Fibroblast of peridontal ligament (primary cell): ENCODE measurements at regions not wholly inside any gene's neighbourhood (a gene's known extent, or its start where the extent isn't known, plus 50 kb on each side); places are given as distances from the start of the nearest gene placed in this dataset.
"Not testable (repeated sequence)": the region's sequence is repeated elsewhere in the genome, so short reads cannot be mapped to it uniquely, and the experiment has no call there.

Source experiments
- DNase-seq: peaks from one replicate; pipeline ENCODE4 v3.0.0-alpha.2; 2010; ENCODE audit errors: extremely low read depth

GRCh38 chr3:195669310-195669709, 51.5 kb upstream of the MUC20 start:
- DNase-seq: not testable (repeated sequence)

- not testable (repeated sequence) for DNase-seq
Observed at GRCh38 chr3:195668131-195668766, 52.5 kb upstream of the MUC20 start.

DNA sequence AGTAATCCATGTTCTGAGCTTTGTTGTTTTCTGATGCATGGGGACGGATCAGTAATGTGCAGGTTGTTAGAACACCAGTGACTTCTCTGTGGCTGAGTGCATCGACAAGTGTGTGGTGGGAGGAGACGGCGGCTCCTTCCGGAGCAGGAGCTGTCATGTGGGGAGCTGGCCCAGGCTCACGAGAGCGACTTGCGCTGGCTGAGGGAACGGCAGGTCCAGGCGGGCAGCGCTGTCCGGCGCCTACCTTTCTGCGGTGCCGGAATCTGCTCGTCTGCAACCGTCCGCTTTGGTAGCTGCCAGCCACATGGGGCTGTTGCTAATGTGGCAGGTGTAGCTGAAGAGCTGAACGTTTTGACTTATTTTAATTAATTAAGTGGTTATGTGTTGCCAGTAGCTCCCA, 55.5 kb upstream of the MUC20 start:
- DNase-seq: not testable (repeated sequence)

- not testable (repeated sequence) for DNase-seq
Observed at GRCh38 chr3:195664131-195664530, 56.6 kb upstream of the MUC20 start.

- DNase-seq: not testable (repeated sequence)
Observed at GRCh38 chr3:195659136-195659533, 61.6 kb upstream of the MUC20 start.

GRCh38 chr3:195658381-195659135, 62.2 kb upstream of the MUC20 start:
- DNase-seq: not testable (repeated sequence)

DNA sequence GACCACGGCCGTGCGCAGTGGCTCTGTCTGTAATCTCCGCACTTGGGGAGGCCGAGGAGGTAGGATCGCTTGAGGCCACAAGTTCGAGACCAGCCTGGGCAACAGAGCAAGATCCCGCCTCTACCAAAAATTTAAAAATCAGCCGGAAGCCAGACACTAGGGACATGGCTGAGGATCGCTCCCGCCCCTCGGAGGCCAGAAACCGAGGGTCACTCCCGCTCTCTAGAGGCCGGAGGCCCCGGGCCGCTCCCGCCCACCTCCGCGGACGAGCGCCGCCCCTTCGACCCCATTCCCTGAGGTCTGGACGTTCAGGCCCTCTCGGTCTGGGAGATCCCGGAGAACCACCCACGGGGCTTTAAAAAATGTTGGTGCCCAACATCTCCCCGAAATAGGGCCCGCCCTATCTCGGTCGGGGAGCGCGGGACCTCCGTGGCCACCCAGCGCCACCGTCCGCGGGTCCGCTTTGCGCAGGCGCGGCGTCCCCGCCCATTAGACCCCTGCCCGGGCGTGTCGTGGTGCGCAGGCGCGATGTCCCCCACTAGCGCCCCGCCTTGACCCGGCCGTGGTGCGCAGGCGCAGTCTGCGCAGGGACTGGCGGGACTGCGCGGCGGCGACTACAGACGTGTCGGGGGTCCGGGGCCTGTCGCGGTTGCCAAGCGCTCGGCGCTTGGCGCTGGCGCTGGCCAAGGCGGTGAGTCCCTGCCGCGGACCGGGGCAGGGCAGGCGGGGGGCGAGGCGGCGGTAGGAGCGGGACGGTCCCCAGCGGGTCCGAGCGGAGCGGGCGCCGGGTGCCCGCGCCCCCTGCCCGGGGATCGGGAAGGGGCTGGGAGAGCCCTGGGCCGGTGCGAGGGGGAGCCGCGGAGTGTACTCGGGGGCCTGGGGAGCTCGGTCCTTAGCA, 63.1 kb upstream of the MUC20 start:
- peak; percentile 35 for DNase-seq

DNA sequence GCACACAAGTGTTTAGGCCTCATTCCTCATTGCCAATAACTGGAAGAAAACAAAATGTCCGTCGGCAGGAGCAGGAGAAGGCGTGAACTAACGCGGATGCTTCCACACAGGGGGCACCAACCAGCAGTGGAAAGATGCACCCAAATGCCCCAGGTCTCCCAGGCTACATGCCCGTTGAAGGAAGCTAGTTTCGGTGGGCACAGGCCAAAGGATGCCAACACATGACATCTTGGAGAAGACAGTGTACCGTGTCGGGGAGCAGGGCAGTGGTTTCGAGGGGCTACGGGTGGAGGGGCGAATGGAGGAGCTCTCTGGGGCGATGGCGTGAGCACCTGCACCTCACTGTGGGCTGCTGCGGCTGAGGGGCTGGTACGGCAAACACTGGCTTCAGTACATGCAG, 64.7 kb upstream of the MUC20 start:
- DNase-seq: not testable (repeated sequence)

GRCh38 chr3:195654746-195655145, 66.0 kb upstream of the MUC20 start:
- DNase-seq: not testable (repeated sequence)

- DNase-seq: not testable (repeated sequence)
Observed at GRCh38 chr3:195654138-195654537, 66.6 kb upstream of the MUC20 start.

DNA sequence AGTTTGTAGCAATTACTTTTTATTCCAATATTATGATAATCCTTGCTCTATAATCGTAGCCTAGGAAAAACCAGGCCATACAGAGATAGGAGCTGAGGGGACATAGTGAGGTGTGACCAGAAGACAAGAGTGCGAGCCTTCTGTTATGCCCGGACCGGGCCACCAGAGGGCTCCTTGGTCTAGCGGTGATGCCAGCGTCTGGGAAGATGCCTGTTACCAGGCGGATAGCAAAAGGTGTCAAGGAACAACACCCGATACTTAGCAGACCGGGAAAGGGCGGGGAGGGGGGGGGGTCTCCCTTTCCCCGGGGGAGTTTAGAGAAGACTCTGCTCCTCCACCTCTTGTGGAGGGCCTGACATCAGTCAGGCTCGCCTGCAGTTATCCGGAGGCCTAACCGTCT, 67.1 kb upstream of the MUC20 start:
- peak; percentile 28 for DNase-seq

DNA sequence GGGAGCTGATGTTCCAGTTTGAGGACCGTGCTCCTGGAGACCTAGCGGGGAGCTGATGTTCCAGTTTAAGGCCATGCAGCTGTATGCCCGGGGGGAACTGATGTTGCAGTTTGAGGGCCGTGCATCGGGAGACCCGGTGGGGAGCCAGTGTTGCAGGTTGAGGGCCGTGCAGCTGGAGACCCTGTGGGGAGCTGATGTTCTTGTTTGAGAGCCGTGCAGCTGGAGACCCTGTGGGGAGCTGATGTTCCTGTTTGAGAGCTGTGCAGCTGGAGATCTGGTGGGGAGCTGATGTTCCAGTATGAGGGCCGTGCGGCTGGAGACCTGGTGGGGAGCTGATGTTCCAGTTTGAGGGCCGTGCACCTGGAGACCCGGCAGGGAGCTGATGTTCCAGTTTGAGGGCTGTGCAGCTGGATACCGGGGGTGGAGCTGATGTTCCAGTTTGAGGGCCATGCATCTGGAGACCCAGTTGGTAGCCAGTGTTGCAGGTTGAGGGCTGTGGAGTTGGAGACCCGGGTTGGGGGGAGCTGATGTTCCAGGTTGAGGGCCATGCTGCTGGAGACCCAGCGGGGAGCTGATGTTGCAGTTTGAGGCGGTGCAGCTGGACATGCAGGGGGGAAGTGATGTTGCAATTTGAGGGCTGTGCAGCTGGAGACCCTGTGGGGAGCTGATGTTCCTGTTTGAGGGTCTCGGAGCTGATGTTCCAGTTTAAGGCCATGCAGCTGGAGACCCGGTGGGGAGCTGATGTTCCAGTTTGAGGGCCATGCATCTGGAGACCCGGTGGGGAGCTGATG, 64.4 kb upstream of the APOD start:
- DNase-seq: not testable (repeated sequence)

DNA sequence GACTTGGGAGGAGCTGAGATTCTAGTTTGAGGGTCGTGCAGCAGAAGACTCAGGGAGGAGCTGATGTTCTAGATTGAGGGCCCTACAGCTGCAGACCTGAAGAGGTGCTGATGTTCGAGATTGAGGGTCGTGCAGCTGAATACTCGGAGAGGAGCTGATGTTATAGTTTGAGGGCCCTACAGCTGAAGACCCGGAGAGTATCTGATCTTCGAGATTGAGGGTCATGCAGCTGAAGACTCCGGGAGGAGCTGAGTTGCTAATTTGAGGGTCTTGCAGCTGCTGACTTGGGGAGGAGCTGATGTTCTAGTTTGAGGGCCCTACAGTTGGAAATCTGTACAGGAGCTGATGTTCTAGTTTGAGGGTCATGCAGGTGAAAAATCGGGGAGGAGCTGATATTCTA, 62.1 kb upstream of the APOD start:
- DNase-seq: not testable (repeated sequence)

- DNase-seq: not testable (repeated sequence)
Observed at GRCh38 chr3:195643245-195643644, 59.5 kb upstream of the APOD start.

DNA sequence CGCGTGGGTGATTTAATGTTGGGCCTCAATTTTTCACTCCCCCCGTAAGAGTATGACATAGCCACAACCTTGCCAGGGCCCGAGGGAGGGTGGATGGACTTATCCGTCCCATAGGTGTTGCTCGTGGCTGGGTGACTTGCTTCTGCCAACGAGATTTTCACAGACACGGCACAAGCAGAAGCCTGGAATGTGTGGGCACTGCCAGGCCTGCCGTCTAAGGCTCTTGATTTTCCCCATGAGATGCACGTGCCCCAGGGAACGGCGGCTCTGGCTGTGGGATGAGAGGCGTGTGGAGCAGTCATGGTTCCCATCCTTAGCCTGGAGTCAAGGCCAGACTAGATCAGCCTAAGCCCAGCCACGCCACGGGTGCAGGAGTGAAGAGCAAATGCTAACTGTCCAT, 58.6 kb upstream of the APOD start:
- not testable (repeated sequence) for DNase-seq

DNA sequence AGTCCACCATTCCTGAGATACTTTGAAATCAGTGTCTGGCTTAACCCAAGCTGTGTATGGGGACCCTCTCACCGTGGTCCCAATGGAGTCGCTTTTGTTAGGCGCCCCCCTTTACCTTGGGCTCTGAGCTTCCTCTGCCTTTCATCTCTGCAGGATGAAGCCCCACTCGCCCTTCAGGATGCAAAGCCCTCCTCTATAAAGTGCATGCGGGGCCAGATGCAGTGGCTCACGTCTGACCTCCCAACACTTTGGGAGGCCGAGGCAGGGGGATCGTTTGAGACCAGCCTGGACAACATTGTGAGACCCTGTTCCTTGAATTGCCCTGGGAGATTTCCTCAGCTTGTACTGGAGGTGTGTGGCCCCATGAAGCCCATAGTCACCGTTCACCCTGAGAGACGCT, 54.7 kb upstream of the APOD start:
- DNase-seq: not testable (repeated sequence)

DNA sequence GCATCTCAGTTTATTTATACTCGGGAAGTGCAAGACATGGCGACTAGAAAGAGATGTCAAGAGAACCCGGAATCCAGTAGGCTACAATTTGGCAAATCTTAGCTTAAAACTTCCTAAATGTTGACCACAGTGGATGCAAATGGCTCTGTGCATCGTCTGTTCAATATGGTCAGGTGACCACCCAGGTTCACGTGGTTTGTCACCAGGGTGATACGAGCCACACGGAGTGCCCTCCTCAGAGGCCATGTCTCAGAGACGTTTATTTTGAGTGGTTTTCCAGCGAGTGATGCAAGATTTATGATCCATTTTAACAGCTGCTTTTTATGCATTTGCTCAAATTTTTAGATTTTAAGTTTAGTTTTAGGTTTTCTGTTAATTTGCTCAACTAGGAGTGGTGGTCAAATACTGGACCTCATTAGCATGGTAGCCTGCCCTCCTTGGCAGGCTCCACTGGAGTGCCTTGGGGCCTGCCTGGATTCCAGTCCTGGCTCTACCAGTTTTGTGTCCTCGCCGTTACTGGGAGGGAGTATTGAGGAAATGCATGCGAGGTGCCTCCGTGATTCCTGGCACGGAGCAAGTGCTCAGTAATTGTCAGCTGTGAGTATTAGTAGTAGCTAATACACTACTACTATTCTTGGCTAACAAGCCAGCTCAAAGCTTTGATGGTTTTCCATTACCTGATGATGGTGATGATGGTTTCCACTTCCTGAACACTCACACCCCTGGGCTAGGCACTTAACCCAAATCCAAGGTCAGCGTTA, 53.9 kb upstream of the APOD start:
- not testable (repeated sequence) for DNase-seq

DNA sequence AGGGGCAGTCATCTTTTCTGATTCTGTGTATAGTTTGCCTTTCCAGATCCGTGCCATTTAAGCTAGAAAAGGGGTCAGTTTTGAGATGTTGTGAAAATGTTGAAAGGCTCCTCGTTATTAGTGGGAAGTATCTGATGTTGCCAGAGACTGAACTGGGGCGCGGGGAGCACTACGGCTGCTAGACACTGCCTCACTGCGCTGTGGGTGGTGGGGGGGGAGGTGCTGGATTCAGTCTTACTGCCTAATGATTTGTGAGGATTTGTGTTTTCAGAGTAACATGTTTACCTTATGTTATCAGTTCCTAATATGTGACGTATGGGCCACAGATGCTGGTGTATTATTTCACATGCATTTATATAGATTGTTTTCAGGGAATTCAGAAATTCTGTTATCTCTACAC, 53.3 kb upstream of the APOD start:
- DNase-seq: not testable (repeated sequence)

DNA sequence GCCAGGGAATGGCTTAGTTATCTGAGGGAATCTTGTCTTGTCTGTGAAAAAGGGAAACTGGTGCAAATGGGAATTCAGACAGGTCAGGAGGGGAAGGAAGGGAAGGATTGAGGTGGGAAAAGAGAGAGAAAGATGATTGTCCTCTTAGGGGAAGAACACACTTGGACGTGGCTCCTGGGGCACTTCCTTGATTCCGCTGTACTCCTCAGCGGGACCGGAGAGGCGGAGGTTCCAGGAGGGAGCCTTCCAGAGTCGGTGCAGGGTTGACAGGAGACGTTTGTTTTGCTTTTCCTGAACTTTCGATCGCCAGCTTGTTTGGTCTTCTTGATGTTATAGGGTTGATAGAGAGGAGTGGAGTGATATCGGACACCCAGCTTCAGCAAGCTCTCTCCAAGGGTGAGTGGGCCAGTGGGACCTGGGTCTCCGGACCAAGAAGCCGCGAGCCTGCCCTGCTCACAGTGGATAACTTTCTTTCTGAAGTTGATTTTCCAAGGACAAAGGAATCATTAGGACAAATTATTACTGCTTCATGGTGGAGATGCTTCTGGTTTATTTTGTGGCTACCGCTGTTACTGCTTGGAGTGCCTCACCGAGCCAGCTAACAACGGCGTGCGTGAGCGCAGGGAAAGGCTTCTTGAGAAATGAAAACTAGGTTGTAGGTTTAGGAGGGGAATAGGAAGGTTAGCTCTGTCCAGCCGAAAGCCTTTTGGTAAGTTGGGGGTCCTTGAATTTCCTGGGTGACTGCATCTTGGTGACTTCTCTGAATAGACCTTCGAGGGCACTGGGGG, 52.4 kb upstream of the APOD start:
- not testable (repeated sequence) for DNase-seq
